GM23338 (cell line): ENCODE measurements at regions not wholly inside any gene's neighbourhood (a gene's known extent, or its start where the extent isn't known, plus 50 kb on each side); places are given as distances from the start of the nearest gene placed in this dataset.

Experiments used
- ATAC-seq: fragments of 200-7000 bp; cut with Tn5 transposase; 3 replicates; pipeline ENCODE4 v1.9.1; 2020
- DNase-seq: peaks from one replicate; pipeline ENCODE4 v3.0.0-alpha.2; 2015; ENCODE audit warnings: low spot score
- H2AFZ ChIP-seq: fragments of 200-600 bp; sonication (generic); 2 replicates; pipeline ENCODE4 v1.8.0; 2016; ENCODE audit warnings: antibody characterized with exemption, mild to moderate bottlenecking, moderate library complexity
- H3F3A ChIP-seq: fragments of 200-600 bp; sonication (generic); replicated peaks from 2 replicates; pipeline ENCODE4 v1.8.0; 2017; ENCODE audit warnings: antibody characterized with exemption, mixed run types, low read depth
- H3K27ac ChIP-seq: fragments of 200-600 bp; sonication (generic); 2 replicates; pipeline ENCODE4 v1.6.1; 2016; ENCODE audit warnings: low read depth
- H3K27me3 ChIP-seq: fragments of 200-600 bp; sonication (generic); 2 replicates; pipeline ENCODE4 v1.8.0; 2016; ENCODE audit warnings: mild to moderate bottlenecking, mixed run types, moderate library complexity; ENCODE audit not compliant: insufficient read depth
- H3K36me3 ChIP-seq: fragments of 200-600 bp; sonication (generic); 2 replicates; pipeline ENCODE4 v1.8.0; 2016; ENCODE audit warnings: mild to moderate bottlenecking; ENCODE audit not compliant: insufficient read depth
- H3K4me1 ChIP-seq: fragments of 200-600 bp; sonication (generic); 2 replicates; pipeline ENCODE4 v1.8.0; 2016; ENCODE audit warnings: mild to moderate bottlenecking, moderate library complexity; ENCODE audit not compliant: insufficient read depth
- H3K4me2 ChIP-seq: fragments of 200-600 bp; sonication (generic); 2 replicates; pipeline ENCODE4 v1.7.1; 2017; ENCODE audit warnings: mixed run types
- H3K4me3 ChIP-seq: fragments of 200-600 bp; sonication (generic); 2 replicates; pipeline ENCODE4 v1.6.1; 2016; ENCODE audit warnings: mixed run types
- H3K79me2 ChIP-seq: fragments of 200-600 bp; sonication (generic); replicated peaks from 2 replicates; pipeline ENCODE4 v1.8.0; 2017; ENCODE audit warnings: mild to moderate bottlenecking; ENCODE audit not compliant: insufficient read depth
- H3K9me2 ChIP-seq: fragments of 200-600 bp; sonication (generic); 2 replicates; pipeline ENCODE4 v1.8.0; 2017; ENCODE audit not compliant: insufficient read depth
- H4K20me1 ChIP-seq: fragments of 200-600 bp; sonication (generic); replicated peaks from 2 replicates; pipeline ENCODE4 v1.8.0; 2017; ENCODE audit warnings: mild to moderate bottlenecking; ENCODE audit not compliant: insufficient read depth
- H3K27ac Mint-ChIP-seq: 2 replicates; pipeline ENCODE4 v1.8.0; 2020; ENCODE audit warnings: inconsistent platforms, mild to moderate bottlenecking, moderate library complexity, mixed read lengths
- H3K27me3 Mint-ChIP-seq: 3 replicates; pipeline ENCODE4 v1.8.0; 2022; ENCODE audit warnings: low read depth, mild to moderate bottlenecking, moderate library complexity, mixed read lengths, inconsistent platforms; ENCODE audit not compliant: insufficient read depth, poor library complexity
- H3K36me3 Mint-ChIP-seq: 3 replicates; pipeline ENCODE4 v1.8.0; 2021; ENCODE audit warnings: low read depth, mild to moderate bottlenecking, inconsistent platforms, moderate library complexity, mixed read lengths
- H3K4me1 Mint-ChIP-seq: 3 replicates; pipeline ENCODE4 v1.8.0; 2020; ENCODE audit warnings: mild to moderate bottlenecking, inconsistent platforms, mixed read lengths
- H3K4me3 Mint-ChIP-seq: 3 replicates; pipeline ENCODE4 v1.8.0; 2021; ENCODE audit warnings: moderate library complexity, mild to moderate bottlenecking, inconsistent platforms, mixed read lengths
- H3K9me3 Mint-ChIP-seq: 3 replicates; pipeline ENCODE4 v1.8.0; 2020; ENCODE audit warnings: moderate library complexity, mild to moderate bottlenecking, inconsistent platforms, mixed read lengths
- CREB1 ChIP-seq: fragments of 250-450 bp; sonication (Bioruptor Pico); IDR thresholded peaks from 2 replicates; pipeline ENCODE4 v1.5.0; 2020; ENCODE audit warnings: low read depth, mild to moderate bottlenecking, moderate library complexity
- EZH2 ChIP-seq: fragments of 200-600 bp; sonication (generic); IDR thresholded peaks from one replicate; pipeline ENCODE4 v1.8.0; 2017; ENCODE audit warnings: antibody characterized with exemption, mild to moderate bottlenecking, low read depth; ENCODE audit not compliant: unreplicated experiment
- EZH2phosphoT487 ChIP-seq: fragments of 200-600 bp; sonication (generic); IDR thresholded peaks from one replicate; pipeline ENCODE4 v1.8.1; 2018; ENCODE audit warnings: antibody characterized with exemption; ENCODE audit not compliant: unreplicated experiment
- POLR2AphosphoS5 ChIP-seq: IDR thresholded peaks from 2 replicates; pipeline ENCODE4 v1.6.1; 2016; ENCODE audit warnings: antibody characterized with exemption, low read depth
- REST ChIP-seq: IDR thresholded peaks from one replicate; pipeline ENCODE4 v1.6.1; 2018; ENCODE audit warnings: antibody characterized with exemption; ENCODE audit not compliant: unreplicated experiment
- STAT1 ChIP-seq: IDR thresholded peaks from one replicate; pipeline ENCODE4 v1.6.1; 2016; ENCODE audit warnings: antibody characterized with exemption; ENCODE audit not compliant: unreplicated experiment
- ZNF114 ChIP-seq: fragments of 250-450 bp; sonication (Bioruptor Pico); IDR thresholded peaks from 2 replicates; pipeline ENCODE4 v1.5.0; 2020; ENCODE audit warnings: mild to moderate bottlenecking, moderate library complexity
- ZNF331 ChIP-seq: fragments of 250-450 bp; sonication (Bioruptor Pico); IDR thresholded peaks from 2 replicates; pipeline ENCODE4 v1.5.0; 2020; ENCODE audit warnings: low read depth, mild to moderate bottlenecking, moderate library complexity
- TF ChIP-seq, protein P1 (sequence below): fragments of 250-450 bp; sonication (Bioruptor Pico); IDR thresholded peaks from 2 replicates; pipeline ENCODE4 v1.5.0; 2020; ENCODE audit warnings: mild to moderate bottlenecking, moderate library complexity
- TF ChIP-seq, protein P2 (sequence below), 2 experiments: fragments of 200-600 bp in 1 of 2; sonication (generic) in 1 of 2; conservative IDR thresholded peaks; 2 replicates each; pipeline versions ENCODE4 v1.5.1 to v1.6.1; 2016 to 2017; ENCODE audit warnings: antibody characterized with exemption in 2 of 2, low read depth in 2 of 2, mild to moderate bottlenecking in 2 of 2, moderate library complexity in 1 of 2

- H3K36me3 ChIP-seq, result no peaks in the 10 kb centered on the region
- no peaks in the 10 kb centered on the region for H4K20me1 ChIP-seq
- H3K27me3 ChIP-seq, result no peaks in the 10 kb centered on the region
- no peaks in the 10 kb centered on the region for H3K9me2 ChIP-seq
- H3K4me3 ChIP-seq, result no peak overlapping the region
- H2AFZ ChIP-seq, result no peak overlapping the region
- no peak overlapping the region for H3K4me2 ChIP-seq
- Mint-ChIP-seq H3K27ac (no peak overlapping the region), H3K36me3 (no peaks in the 10 kb centered on the region), H3K9me3 (no peaks in the 10 kb centered on the region), H3K4me3 (no peak overlapping the region), H3K4me1 (no peaks in the 10 kb centered on the region), H3K27me3 (no peaks in the 10 kb centered on the region)
- no peak for DNase-seq
- H3K27ac ChIP-seq, result no peak overlapping the region
- TF ChIP-seq ZNF331 (CRISPR knock-in tag) (no peak), POLR2AphosphoS5 (no peak), CREB1 (no peak)
- H3K79me2 ChIP-seq, result no peaks in the 10 kb centered on the region
- ATAC-seq, result no peak
- H3K4me1 ChIP-seq, result no peaks in the 10 kb centered on the region
- no peaks in the 10 kb centered on the region for H3F3A ChIP-seq
Observed at GRCh38 chr6:91626911-91627310, 1040.0 kb upstream of the MAP3K7 start.

DNA sequence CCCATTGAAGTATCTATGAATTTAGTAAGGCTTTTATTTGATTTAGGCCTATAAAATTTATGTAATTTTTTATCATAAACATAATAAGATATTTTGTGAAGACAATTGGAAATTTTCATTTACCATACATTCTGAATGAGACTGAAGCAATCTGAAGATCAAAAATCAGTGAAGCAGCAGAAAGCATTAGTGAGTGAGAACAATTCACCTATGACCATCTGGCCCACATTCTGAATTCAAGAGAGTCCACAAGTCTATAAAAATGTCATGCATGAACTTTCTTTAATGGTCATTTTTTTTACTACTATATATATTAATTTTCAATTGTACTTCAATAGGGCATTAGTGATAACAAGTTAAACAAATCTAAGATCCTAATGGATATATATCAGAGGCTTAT, 1026.6 kb upstream of the MAP3K7 start:
- Mint-ChIP-seq H3K4me1 (peaks cover under 1% of the 10 kb centered on the region; the same call in 1 of the 3 replicates), H3K27me3 (no peaks in the 10 kb centered on the region), H3K27ac (no peak overlapping the region), H3K36me3 (no peaks in the 10 kb centered on the region), H3K9me3 (no peaks in the 10 kb centered on the region), H3K4me3 (no peak overlapping the region)
- Histone ChIP-seq H3K27me3 (no peaks in the 10 kb centered on the region), H3K4me1 (no peaks in the 10 kb centered on the region), H3K9me2 (no peaks in the 10 kb centered on the region), H3K79me2 (no peaks in the 10 kb centered on the region), H3K4me3 (no peak overlapping the region), H3K36me3 (no peaks in the 10 kb centered on the region), H3K27ac (no peak overlapping the region), H4K20me1 (no peaks in the 10 kb centered on the region), H2AFZ (no peak overlapping the region), H3K4me2 (no peak overlapping the region), H3F3A (no peaks in the 10 kb centered on the region)
- no peak for DNase-seq
- no peak for ATAC-seq
- TF ChIP-seq REST (no peak), ZNF114 (no peak), STAT1 (no peak), EZH2 (no peak), EZH2phosphoT487 (no peak), CREB1 (no peak), POLR2AphosphoS5 (no peak)
- TF ChIP-seq, protein P1, sequence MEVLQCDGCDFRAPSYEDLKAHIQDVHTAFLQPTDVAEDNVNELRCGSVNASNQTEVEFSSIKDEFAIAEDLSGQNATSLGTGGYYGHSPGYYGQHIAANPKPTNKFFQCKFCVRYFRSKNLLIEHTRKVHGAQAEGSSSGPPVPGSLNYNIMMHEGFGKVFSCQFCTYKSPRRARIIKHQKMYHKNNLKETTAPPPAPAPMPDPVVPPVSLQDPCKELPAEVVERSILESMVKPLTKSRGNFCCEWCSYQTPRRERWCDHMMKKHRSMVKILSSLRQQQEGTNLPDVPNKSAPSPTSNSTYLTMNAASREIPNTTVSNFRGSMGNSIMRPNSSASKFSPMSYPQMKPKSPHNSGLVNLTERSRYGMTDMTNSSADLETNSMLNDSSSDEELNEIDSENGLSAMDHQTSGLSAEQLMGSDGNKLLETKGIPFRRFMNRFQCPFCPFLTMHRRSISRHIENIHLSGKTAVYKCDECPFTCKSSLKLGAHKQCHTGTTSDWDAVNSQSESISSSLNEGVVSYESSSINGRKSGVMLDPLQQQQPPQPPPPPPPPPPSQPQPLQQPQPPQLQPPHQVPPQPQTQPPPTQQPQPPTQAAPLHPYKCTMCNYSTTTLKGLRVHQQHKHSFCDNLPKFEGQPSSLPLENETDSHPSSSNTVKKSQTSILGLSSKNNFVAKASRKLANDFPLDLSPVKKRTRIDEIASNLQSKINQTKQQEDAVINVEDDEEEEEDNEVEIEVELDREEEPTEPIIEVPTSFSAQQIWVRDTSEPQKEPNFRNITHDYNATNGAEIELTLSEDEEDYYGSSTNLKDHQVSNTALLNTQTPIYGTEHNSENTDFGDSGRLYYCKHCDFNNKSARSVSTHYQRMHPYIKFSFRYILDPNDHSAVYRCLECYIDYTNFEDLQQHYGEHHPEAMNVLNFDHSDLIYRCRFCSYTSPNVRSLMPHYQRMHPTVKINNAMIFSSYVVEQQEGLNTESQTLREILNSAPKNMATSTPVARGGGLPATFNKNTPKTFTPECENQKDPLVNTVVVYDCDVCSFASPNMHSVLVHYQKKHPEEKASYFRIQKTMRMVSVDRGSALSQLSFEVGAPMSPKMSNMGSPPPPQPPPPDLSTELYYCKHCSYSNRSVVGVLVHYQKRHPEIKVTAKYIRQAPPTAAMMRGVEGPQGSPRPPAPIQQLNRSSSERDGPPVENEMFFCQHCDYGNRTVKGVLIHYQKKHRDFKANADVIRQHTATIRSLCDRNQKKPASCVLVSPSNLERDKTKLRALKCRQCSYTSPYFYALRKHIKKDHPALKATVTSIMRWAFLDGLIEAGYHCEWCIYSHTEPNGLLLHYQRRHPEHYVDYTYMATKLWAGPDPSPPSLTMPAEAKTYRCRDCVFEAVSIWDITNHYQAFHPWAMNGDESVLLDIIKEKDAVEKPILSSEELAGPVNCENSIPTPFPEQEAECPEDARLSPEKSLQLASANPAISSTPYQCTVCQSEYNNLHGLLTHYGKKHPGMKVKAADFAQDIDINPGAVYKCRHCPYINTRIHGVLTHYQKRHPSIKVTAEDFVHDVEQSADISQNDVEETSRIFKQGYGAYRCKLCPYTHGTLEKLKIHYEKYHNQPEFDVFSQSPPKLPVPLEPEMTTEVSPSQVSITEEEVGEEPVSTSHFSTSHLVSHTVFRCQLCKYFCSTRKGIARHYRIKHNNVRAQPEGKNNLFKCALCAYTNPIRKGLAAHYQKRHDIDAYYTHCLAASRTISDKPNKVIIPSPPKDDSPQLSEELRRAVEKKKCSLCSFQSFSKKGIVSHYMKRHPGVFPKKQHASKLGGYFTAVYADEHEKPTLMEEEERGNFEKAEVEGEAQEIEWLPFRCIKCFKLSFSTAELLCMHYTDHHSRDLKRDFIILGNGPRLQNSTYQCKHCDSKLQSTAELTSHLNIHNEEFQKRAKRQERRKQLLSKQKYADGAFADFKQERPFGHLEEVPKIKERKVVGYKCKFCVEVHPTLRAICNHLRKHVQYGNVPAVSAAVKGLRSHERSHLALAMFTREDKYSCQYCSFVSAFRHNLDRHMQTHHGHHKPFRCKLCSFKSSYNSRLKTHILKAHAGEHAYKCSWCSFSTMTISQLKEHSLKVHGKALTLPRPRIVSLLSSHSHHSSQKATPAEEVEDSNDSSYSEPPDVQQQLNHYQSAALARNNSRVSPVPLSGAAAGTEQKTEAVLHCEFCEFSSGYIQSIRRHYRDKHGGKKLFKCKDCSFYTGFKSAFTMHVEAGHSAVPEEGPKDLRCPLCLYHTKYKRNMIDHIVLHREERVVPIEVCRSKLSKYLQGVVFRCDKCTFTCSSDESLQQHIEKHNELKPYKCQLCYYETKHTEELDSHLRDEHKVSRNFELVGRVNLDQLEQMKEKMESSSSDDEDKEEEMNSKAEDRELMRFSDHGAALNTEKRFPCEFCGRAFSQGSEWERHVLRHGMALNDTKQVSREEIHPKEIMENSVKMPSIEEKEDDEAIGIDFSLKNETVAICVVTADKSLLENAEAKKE (CRISPR knock-in tag), result no peak
- TF ChIP-seq, protein P2, sequence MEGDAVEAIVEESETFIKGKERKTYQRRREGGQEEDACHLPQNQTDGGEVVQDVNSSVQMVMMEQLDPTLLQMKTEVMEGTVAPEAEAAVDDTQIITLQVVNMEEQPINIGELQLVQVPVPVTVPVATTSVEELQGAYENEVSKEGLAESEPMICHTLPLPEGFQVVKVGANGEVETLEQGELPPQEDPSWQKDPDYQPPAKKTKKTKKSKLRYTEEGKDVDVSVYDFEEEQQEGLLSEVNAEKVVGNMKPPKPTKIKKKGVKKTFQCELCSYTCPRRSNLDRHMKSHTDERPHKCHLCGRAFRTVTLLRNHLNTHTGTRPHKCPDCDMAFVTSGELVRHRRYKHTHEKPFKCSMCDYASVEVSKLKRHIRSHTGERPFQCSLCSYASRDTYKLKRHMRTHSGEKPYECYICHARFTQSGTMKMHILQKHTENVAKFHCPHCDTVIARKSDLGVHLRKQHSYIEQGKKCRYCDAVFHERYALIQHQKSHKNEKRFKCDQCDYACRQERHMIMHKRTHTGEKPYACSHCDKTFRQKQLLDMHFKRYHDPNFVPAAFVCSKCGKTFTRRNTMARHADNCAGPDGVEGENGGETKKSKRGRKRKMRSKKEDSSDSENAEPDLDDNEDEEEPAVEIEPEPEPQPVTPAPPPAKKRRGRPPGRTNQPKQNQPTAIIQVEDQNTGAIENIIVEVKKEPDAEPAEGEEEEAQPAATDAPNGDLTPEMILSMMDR (conservative IDR thresholded peaks at IDR 0.05; ENCODE audit: low read depth in 2 of 2), result no peak
